Sigmoid colon (tissue), 4 donors: ENCODE measurements at regions not wholly inside any gene's neighbourhood (a gene's known extent, or its start where the extent isn't known, plus 50 kb on each side); places are given as distances from the start of the nearest gene placed in this dataset.

Source experiments
- CTCF ChIP-seq, 4 experiments: fragments of 450-650 bp in 3 of 4; fragments of 200-600 bp in 1 of 4; IDR thresholded peaks; one replicate each; pipeline ENCODE4 v1.5.1; 2016 to 2019; ENCODE audit warnings: antibody characterized with exemption in 4 of 4, mild to moderate bottlenecking in 3 of 4, moderate library complexity in 2 of 4
- EP300 ChIP-seq, 4 donors: sonication (generic); formaldehyde crosslinking; IDR thresholded peaks; one replicate each; pipeline ENCODE4 v1.6.1; 2017; ENCODE audit warnings: antibody characterized with exemption in 4 of 4
- POLR2A ChIP-seq, 2 donors: fragments of 450-650 bp; IDR thresholded peaks; one replicate each; pipeline ENCODE4 v1.6.1; 2016; ENCODE audit warnings: antibody characterized with exemption in 2 of 2, mild to moderate bottlenecking in 2 of 2, moderate library complexity in 2 of 2
- POLR2AphosphoS5 ChIP-seq, 4 donors: sonication (generic); formaldehyde crosslinking; IDR thresholded peaks; one replicate each; pipeline ENCODE4 v1.6.1; 2017; ENCODE audit warnings: antibody characterized with exemption in 4 of 4

- no peak for TF ChIP-seq CTCF (IDR thresholded peaks at IDR 0.05)
- TF ChIP-seq POLR2AphosphoS5 (IDR thresholded peaks at IDR 0.05) = no peak
- no peak for TF ChIP-seq POLR2A (IDR thresholded peaks at IDR 0.05)
- TF ChIP-seq EP300 (IDR thresholded peaks at IDR 0.05) = no peak
Observed at GRCh38 chr2:239534581-239535412, 134.0 kb upstream of the HDAC4 start.
